ENCODE measurements at regions not wholly inside any gene's neighbourhood (a gene's known extent, or its start where the extent isn't known, plus 50 kb on each side); places are given as distances from the start of the nearest gene placed in this dataset.

- TF ChIP-seq POLR2A (conservative IDR thresholded peaks at IDR 0.05): no peak
- TF ChIP-seq EZH2 (IDR thresholded peaks at IDR 0.05; ENCODE audit: borderline replicate concordance, low read depth, low read length): no peak
Observed at GRCh38 chr13:67314405-67314804, 84.3 kb upstream of the PCDH9 start.

Data from K562 (cell line).